ENCODE measurements at regions not wholly inside any gene's neighbourhood (a gene's known extent, or its start where the extent isn't known, plus 50 kb on each side); places are given as distances from the start of the nearest gene placed in this dataset.
"Not testable (repeated sequence)": the region's sequence is repeated elsewhere in the genome, so short reads cannot be mapped to it uniquely, and the experiment has no call there.

- ATAC-seq (replicated peaks; ENCODE audit: extremely low read depth, poor library complexity, severe bottlenecking) (no peak), DNase-seq (ENCODE audit: low spot score in 2 of 2) (no peak)
- Mint-ChIP-seq H3K27ac (ENCODE audit: low read depth) (no peak overlapping the region), H3K4me3 (no peak overlapping the region), H3K4me1 (no peaks in the 10 kb centered on the region), H3K27me3 (no peaks in the 10 kb centered on the region), H3K9me3 (no peaks in the 10 kb centered on the region), H3K36me3 (ENCODE audit: insufficient read depth) (no peaks in the 10 kb centered on the region)
Measured at GRCh38 chrX:129361576-129361975, 161.7 kb downstream of the SMARCA1 start.

- Mint-ChIP-seq H3K36me3 (ENCODE audit: insufficient read depth) (no peaks in the 10 kb centered on the region), H3K9me3 (no peaks in the 10 kb centered on the region), H3K27ac (ENCODE audit: low read depth) (no peak overlapping the region), H3K27me3 (no peaks in the 10 kb centered on the region), H3K4me1 (no peaks in the 10 kb centered on the region), H3K4me3 (no peak overlapping the region)
- ATAC-seq (replicated peaks; ENCODE audit: extremely low read depth, poor library complexity, severe bottlenecking): no peak
- no peak for DNase-seq (ENCODE audit: low spot score in 2 of 2)
Measured at GRCh38 chrX:129360175-129360574, 163.1 kb downstream of the SMARCA1 start.

GRCh38 chrX:129359269-129359668 lies 164.0 kb downstream of the SMARCA1 start:
- Mint-ChIP-seq H3K9me3 (no peaks in the 10 kb centered on the region), H3K36me3 (ENCODE audit: insufficient read depth) (no peaks in the 10 kb centered on the region), H3K4me3 (no peak overlapping the region), H3K27ac (ENCODE audit: low read depth) (no peak overlapping the region), H3K27me3 (no peaks in the 10 kb centered on the region), H3K4me1 (no peaks in the 10 kb centered on the region)
- no peak for DNase-seq (ENCODE audit: low spot score in 2 of 2)
- ATAC-seq (replicated peaks; ENCODE audit: extremely low read depth, poor library complexity, severe bottlenecking): no peak

- ATAC-seq (replicated peaks; ENCODE audit: extremely low read depth, poor library complexity, severe bottlenecking); H3K4me1 Mint-ChIP-seq; H3K27me3 Mint-ChIP-seq; H3K4me3 Mint-ChIP-seq; H3K36me3 Mint-ChIP-seq (ENCODE audit: insufficient read depth); H3K9me3 Mint-ChIP-seq; DNase-seq (ENCODE audit: low spot score in 2 of 2); H3K27ac Mint-ChIP-seq (ENCODE audit: low read depth): not testable (repeated sequence)
Measured at GRCh38 chrX:129357428-129357827, 165.9 kb downstream of the SMARCA1 start.

GRCh38 chrX:129347291-129347690 lies 176.0 kb downstream of the SMARCA1 start:
- ATAC-seq (replicated peaks; ENCODE audit: extremely low read depth, poor library complexity, severe bottlenecking) (no peak), DNase-seq (ENCODE audit: low spot score in 2 of 2) (no peak)
- Mint-ChIP-seq H3K4me3 (no peak overlapping the region), H3K27ac (ENCODE audit: low read depth) (no peak overlapping the region), H3K4me1 (no peaks in the 10 kb centered on the region), H3K27me3 (no peaks in the 10 kb centered on the region), H3K36me3 (ENCODE audit: insufficient read depth) (no peaks in the 10 kb centered on the region), H3K9me3 (no peaks in the 10 kb centered on the region)

GRCh38 chrX:129346574-129346973 lies 176.7 kb downstream of the SMARCA1 start:
- no peak for DNase-seq (ENCODE audit: low spot score in 2 of 2)
- no peak for ATAC-seq (replicated peaks; ENCODE audit: extremely low read depth, poor library complexity, severe bottlenecking)
- no peaks in the 10 kb centered on the region for H3K9me3 Mint-ChIP-seq
- no peak overlapping the region for H3K27ac Mint-ChIP-seq (ENCODE audit: low read depth)
- H3K4me1 Mint-ChIP-seq: no peaks in the 10 kb centered on the region
- H3K27me3 Mint-ChIP-seq: no peaks in the 10 kb centered on the region
- no peaks in the 10 kb centered on the region for H3K36me3 Mint-ChIP-seq (ENCODE audit: insufficient read depth)
- H3K4me3 Mint-ChIP-seq: no peak overlapping the region

- H3K27ac Mint-ChIP-seq (ENCODE audit: low read depth); ATAC-seq (replicated peaks; ENCODE audit: extremely low read depth, poor library complexity, severe bottlenecking); H3K9me3 Mint-ChIP-seq; H3K4me3 Mint-ChIP-seq; DNase-seq (ENCODE audit: low spot score in 2 of 2); H3K4me1 Mint-ChIP-seq; H3K36me3 Mint-ChIP-seq (ENCODE audit: insufficient read depth): not testable (repeated sequence)
- peaks cover 12% of the 10 kb centered on the region for H3K27me3 Mint-ChIP-seq
Measured at GRCh38 chrX:129337264-129337663, 186.0 kb downstream of the SMARCA1 start.

GRCh38 chrX:129323115-129323514 lies 200.2 kb downstream of the SMARCA1 start:
- H3K27me3 Mint-ChIP-seq: no peaks in the 10 kb centered on the region
- H3K27ac Mint-ChIP-seq (ENCODE audit: low read depth): no peak overlapping the region
- H3K9me3 Mint-ChIP-seq: no peaks in the 10 kb centered on the region
- no peak overlapping the region for H3K4me3 Mint-ChIP-seq
- no peaks in the 10 kb centered on the region for H3K4me1 Mint-ChIP-seq
- H3K36me3 Mint-ChIP-seq (ENCODE audit: insufficient read depth): no peaks in the 10 kb centered on the region
- DNase-seq (ENCODE audit: low spot score in 2 of 2) (no peak), ATAC-seq (replicated peaks; ENCODE audit: extremely low read depth, poor library complexity, severe bottlenecking) (no peak)

- H3K27ac Mint-ChIP-seq (ENCODE audit: low read depth): no peak overlapping the region
- no peaks in the 10 kb centered on the region for H3K36me3 Mint-ChIP-seq (ENCODE audit: insufficient read depth)
- H3K4me3 Mint-ChIP-seq: no peak overlapping the region
- no peak for DNase-seq (ENCODE audit: low spot score in 2 of 2)
- no peaks in the 10 kb centered on the region for H3K4me1 Mint-ChIP-seq
- ATAC-seq (replicated peaks; ENCODE audit: extremely low read depth, poor library complexity, severe bottlenecking): no peak
- no peaks in the 10 kb centered on the region for H3K9me3 Mint-ChIP-seq
- H3K27me3 Mint-ChIP-seq: no peaks in the 10 kb centered on the region
Measured at GRCh38 chrX:129318375-129318774, 204.9 kb downstream of the SMARCA1 start.

- H3K27ac Mint-ChIP-seq (ENCODE audit: low read depth): no peak overlapping the region
- H3K4me1 Mint-ChIP-seq: no peaks in the 10 kb centered on the region
- no peak for ATAC-seq (replicated peaks; ENCODE audit: extremely low read depth, poor library complexity, severe bottlenecking)
- H3K4me3 Mint-ChIP-seq: no peak overlapping the region
- H3K36me3 Mint-ChIP-seq (ENCODE audit: insufficient read depth): no peaks in the 10 kb centered on the region
- no peaks in the 10 kb centered on the region for H3K27me3 Mint-ChIP-seq
- no peak for DNase-seq (ENCODE audit: low spot score in 2 of 2)
- no peaks in the 10 kb centered on the region for H3K9me3 Mint-ChIP-seq
Measured at GRCh38 chrX:129316461-129316860, 206.8 kb downstream of the SMARCA1 start.

GRCh38 chrX:129310000-129310399 lies 213.3 kb downstream of the SMARCA1 start:
- no peak overlapping the region for H3K27ac Mint-ChIP-seq (ENCODE audit: low read depth)
- no peaks in the 10 kb centered on the region for H3K9me3 Mint-ChIP-seq
- H3K4me1 Mint-ChIP-seq: no peaks in the 10 kb centered on the region
- ATAC-seq (replicated peaks; ENCODE audit: extremely low read depth, poor library complexity, severe bottlenecking) (no peak), DNase-seq (ENCODE audit: low spot score in 2 of 2) (no peak)
- no peaks in the 10 kb centered on the region for H3K36me3 Mint-ChIP-seq (ENCODE audit: insufficient read depth)
- no peaks in the 10 kb centered on the region for H3K27me3 Mint-ChIP-seq
- H3K4me3 Mint-ChIP-seq: no peak overlapping the region

- no peaks in the 10 kb centered on the region for H3K9me3 Mint-ChIP-seq
- no peak overlapping the region for H3K4me3 Mint-ChIP-seq
- H3K4me1 Mint-ChIP-seq: no peaks in the 10 kb centered on the region
- H3K27me3 Mint-ChIP-seq: no peaks in the 10 kb centered on the region
- no peak for ATAC-seq (replicated peaks; ENCODE audit: extremely low read depth, poor library complexity, severe bottlenecking)
- no peak overlapping the region for H3K27ac Mint-ChIP-seq (ENCODE audit: low read depth)
- no peaks in the 10 kb centered on the region for H3K36me3 Mint-ChIP-seq (ENCODE audit: insufficient read depth)
- no peak for DNase-seq (ENCODE audit: low spot score in 2 of 2)
Measured at GRCh38 chrX:129262912-129263311, 260.4 kb downstream of the SMARCA1 start.

GRCh38 chrX:129255516-129255915 lies 267.8 kb downstream of the SMARCA1 start:
- H3K36me3 Mint-ChIP-seq (ENCODE audit: insufficient read depth); ATAC-seq (replicated peaks; ENCODE audit: extremely low read depth, poor library complexity, severe bottlenecking); H3K27ac Mint-ChIP-seq (ENCODE audit: low read depth): not testable (repeated sequence)

GRCh38 chrX:129249563-129249962 lies 273.7 kb downstream of the SMARCA1 start:
- no peaks in the 10 kb centered on the region for H3K27me3 Mint-ChIP-seq
- no peak for DNase-seq (ENCODE audit: low spot score in 2 of 2)
- ATAC-seq (replicated peaks; ENCODE audit: extremely low read depth, poor library complexity, severe bottlenecking): no peak
- H3K36me3 Mint-ChIP-seq (ENCODE audit: insufficient read depth): no peaks in the 10 kb centered on the region
- no peaks in the 10 kb centered on the region for H3K4me1 Mint-ChIP-seq
- H3K9me3 Mint-ChIP-seq: no peaks in the 10 kb centered on the region
- no peak overlapping the region for H3K4me3 Mint-ChIP-seq
- no peak overlapping the region for H3K27ac Mint-ChIP-seq (ENCODE audit: low read depth)

More at GRCh38 chrX:129255516-129255915, 267.8 kb downstream of the SMARCA1 start:
- DNase-seq (ENCODE audit: low spot score in 2 of 2); H3K4me3 Mint-ChIP-seq; H3K4me1 Mint-ChIP-seq; H3K27me3 Mint-ChIP-seq; H3K9me3 Mint-ChIP-seq: not testable (repeated sequence)

Data from central memory CD8-positive, alpha-beta T cell (primary cell).